Lung (tissue), 11 donors: ENCODE measurements at regions not wholly inside any gene's neighbourhood (a gene's known extent, or its start where the extent isn't known, plus 50 kb on each side); places are given as distances from the start of the nearest gene placed in this dataset.

Experiments used
- ATAC-seq: fragments of 200-7000 bp; cut with Tn5 transposase; one replicate; pipeline ENCODE4 v1.9.1; 2020; ENCODE audit warnings: moderate number of reproducible peaks; ENCODE audit not compliant: insufficient read depth, low FRiP score
- DNase-seq, 3 donors: peaks; one replicate each; pipeline ENCODE4 v3.0.0-alpha.2; 2013 to 2017
- H3K27ac ChIP-seq, 2 donors: one replicate each; pipeline ENCODE4 v1.5.1; 2013; ENCODE audit warnings: mild to moderate bottlenecking in 2 of 2, moderate library complexity in 2 of 2, control low read depth in 1 of 2, inconsistent platforms in 1 of 2, low read depth in 1 of 2, low read length in 1 of 2
- H3K27me3 ChIP-seq, 3 donors: one replicate each; pipeline ENCODE4 v1.5.1; 2013; ENCODE audit warnings: low read length in 2 of 3; ENCODE audit not compliant: control insufficient read depth in 3 of 3, insufficient read depth in 3 of 3
- H3K36me3 ChIP-seq, 4 donors: one replicate each; pipeline ENCODE4 v1.5.1; 2013; ENCODE audit warnings: low read length in 4 of 4, mild to moderate bottlenecking in 1 of 4, moderate library complexity in 1 of 4; ENCODE audit not compliant: control insufficient read depth in 4 of 4, insufficient read depth in 4 of 4
- H3K4me1 ChIP-seq, 5 donors: one replicate each; pipeline ENCODE4 v1.5.1; 2013; ENCODE audit warnings: low read length in 5 of 5, mild to moderate bottlenecking in 2 of 5, moderate library complexity in 1 of 5; ENCODE audit not compliant: control insufficient read depth in 5 of 5, insufficient read depth in 5 of 5
- H3K4me3 ChIP-seq: one replicate; pipeline ENCODE4 v1.5.1; 2013; ENCODE audit warnings: mild to moderate bottlenecking, control low read depth, moderate library complexity
- H3K9ac ChIP-seq, 2 donors: one replicate each; pipeline ENCODE4 v1.5.1; 2013; ENCODE audit warnings: low read length in 2 of 2, control low read depth in 1 of 2; ENCODE audit not compliant: insufficient read depth in 1 of 2
- H3K9me3 ChIP-seq, 4 donors: one replicate each; pipeline ENCODE4 v1.5.1; 2013; ENCODE audit warnings: low read length in 3 of 4, mild to moderate bottlenecking in 1 of 4, moderate library complexity in 1 of 4; ENCODE audit not compliant: control insufficient read depth in 4 of 4, insufficient read depth in 3 of 4
- WGBS, 2 donors: extraction: QIAGEN DNeasy Blood & Tissue Kit; methylation state at CpG; one replicate each; pipeline ENCODE4 v1.1.7; 2013; 5-methylcytosine and 5-hydroxymethylcytosine counted together
- TF ChIP-seq, protein P1 (sequence below): IDR thresholded peaks from 2 replicates; pipeline ENCODE4 v1.5.1; 2012; ENCODE audit warnings: mild to moderate bottlenecking; ENCODE audit errors: control extremely low read depth, extremely low read depth
- donor health status: control.
- donor health status: control.
- donor health status: Bipolar disorder and iron deficiency.
- donor health status: healthy.
- donor health status: DM: yes; HTN: yes; CAD: no.

- no peaks in the 10 kb centered on the region for H3K36me3 ChIP-seq
- no peaks in the 10 kb centered on the region for H3K27me3 ChIP-seq
- TF ChIP-seq, protein P1, sequence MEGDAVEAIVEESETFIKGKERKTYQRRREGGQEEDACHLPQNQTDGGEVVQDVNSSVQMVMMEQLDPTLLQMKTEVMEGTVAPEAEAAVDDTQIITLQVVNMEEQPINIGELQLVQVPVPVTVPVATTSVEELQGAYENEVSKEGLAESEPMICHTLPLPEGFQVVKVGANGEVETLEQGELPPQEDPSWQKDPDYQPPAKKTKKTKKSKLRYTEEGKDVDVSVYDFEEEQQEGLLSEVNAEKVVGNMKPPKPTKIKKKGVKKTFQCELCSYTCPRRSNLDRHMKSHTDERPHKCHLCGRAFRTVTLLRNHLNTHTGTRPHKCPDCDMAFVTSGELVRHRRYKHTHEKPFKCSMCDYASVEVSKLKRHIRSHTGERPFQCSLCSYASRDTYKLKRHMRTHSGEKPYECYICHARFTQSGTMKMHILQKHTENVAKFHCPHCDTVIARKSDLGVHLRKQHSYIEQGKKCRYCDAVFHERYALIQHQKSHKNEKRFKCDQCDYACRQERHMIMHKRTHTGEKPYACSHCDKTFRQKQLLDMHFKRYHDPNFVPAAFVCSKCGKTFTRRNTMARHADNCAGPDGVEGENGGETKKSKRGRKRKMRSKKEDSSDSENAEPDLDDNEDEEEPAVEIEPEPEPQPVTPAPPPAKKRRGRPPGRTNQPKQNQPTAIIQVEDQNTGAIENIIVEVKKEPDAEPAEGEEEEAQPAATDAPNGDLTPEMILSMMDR: no peak
- no peak overlapping the region for H3K4me3 ChIP-seq
- H3K9ac ChIP-seq: no peak overlapping the region
- H3K9me3 ChIP-seq: no peaks in the 10 kb centered on the region
- DNase-seq (peak in 1 of 3 donors; percentile 30), ATAC-seq (no peak)
- no peaks in the 10 kb centered on the region for H3K4me1 ChIP-seq
- 69 to 74% methylated on average over 7 of the region's 7 CpGs for WGBS, 2 donors
- no peak overlapping the region for H3K27ac ChIP-seq
Observed at GRCh38 chr22:47388331-47388730, 625.9 kb downstream of the TBC1D22A start.

- no peaks in the 10 kb centered on the region for H3K9me3 ChIP-seq
- H3K27me3 ChIP-seq: no peaks in the 10 kb centered on the region
- no peaks in the 10 kb centered on the region for H3K4me1 ChIP-seq
- WGBS, 2 donors: 76 to 82% methylated on average over 20 of the region's 20 CpGs
- H3K27ac ChIP-seq: no peak overlapping the region
- no peak for ATAC-seq
- H3K9ac ChIP-seq: no peak overlapping the region
- no peak overlapping the region for H3K4me3 ChIP-seq
- H3K36me3 ChIP-seq: no peaks in the 10 kb centered on the region
- no peak for DNase-seq
- TF ChIP-seq, protein P1: no peak
Observed at GRCh38 chr22:47386812-47387510, 624.5 kb downstream of the TBC1D22A start.

GRCh38 chr22:47384977-47385376 is 622.5 kb downstream of the TBC1D22A start:
- Histone ChIP-seq H3K9me3 (no peaks in the 10 kb centered on the region), H3K27ac (no peak overlapping the region), H3K27me3 (no peaks in the 10 kb centered on the region), H3K36me3 (no peaks in the 10 kb centered on the region), H3K9ac (no peak overlapping the region), H3K4me3 (no peak overlapping the region), H3K4me1 (no peaks in the 10 kb centered on the region)
- ATAC-seq: no peak
- 74 to 83% methylated on average over 8 of the region's 8 CpGs for WGBS, 2 donors
- no peak for DNase-seq
- TF ChIP-seq, protein P1: no peak
